ENCODE measurements at regions not wholly inside any gene's neighbourhood (a gene's known extent, or its start where the extent isn't known, plus 50 kb on each side); places are given as distances from the start of the nearest gene placed in this dataset.

GRCh38 chr1:175814885-175815284 is 71.5 kb upstream of the TNR start:
- no peak overlapping the region for H3K4me3 ChIP-seq
- no peak overlapping the region for H3K27ac ChIP-seq (ENCODE audit: low read depth in 1 of 2, low read length in 1 of 2)
- no peak overlapping the region for H3K9ac ChIP-seq (ENCODE audit: insufficient read depth in 1 of 2, low read length in 2 of 2)
- H3K9me3 ChIP-seq (ENCODE audit: control insufficient read depth in 4 of 4, insufficient read depth in 3 of 4, low read length in 3 of 4), result no peaks in the 10 kb centered on the region
- peaks cover 0 to 4% (median 2%) of the 10 kb centered on the region in 3 donors for H3K27me3 ChIP-seq (ENCODE audit: control insufficient read depth in 3 of 3, insufficient read depth in 3 of 3, low read length in 2 of 3)
- no peaks in the 10 kb centered on the region for H3K4me1 ChIP-seq (ENCODE audit: control insufficient read depth in 5 of 5, insufficient read depth in 5 of 5, low read length in 5 of 5)
- no peaks in the 10 kb centered on the region for H3K36me3 ChIP-seq (ENCODE audit: control insufficient read depth in 4 of 4, insufficient read depth in 4 of 4, low read length in 4 of 4)
- ATAC-seq (ENCODE audit: insufficient read depth, low FRiP score) (no peak), DNase-seq (no peak)
- TF ChIP-seq CTCF (IDR thresholded peaks at IDR 0.05; ENCODE audit: control extremely low read depth, extremely low read depth), result no peak
- WGBS, 2 donors, result 52 to 59% methylated on average over 3 of the region's 3 CpGs

- DNase-seq (no peak), ATAC-seq (ENCODE audit: insufficient read depth, low FRiP score) (no peak)
- TF ChIP-seq CTCF (IDR thresholded peaks at IDR 0.05; ENCODE audit: control extremely low read depth, extremely low read depth), result no peak
- Histone ChIP-seq H3K9me3 (ENCODE audit: control insufficient read depth in 4 of 4, insufficient read depth in 3 of 4, low read length in 3 of 4) (no peaks in the 10 kb centered on the region), H3K4me1 (ENCODE audit: control insufficient read depth in 5 of 5, insufficient read depth in 5 of 5, low read length in 5 of 5) (peaks cover 0 to 4% (median 0%) of the 10 kb centered on the region in 5 donors), H3K9ac (ENCODE audit: insufficient read depth in 1 of 2, low read length in 2 of 2) (no peak overlapping the region), H3K27ac (ENCODE audit: low read depth in 1 of 2, low read length in 1 of 2) (no peak overlapping the region), H3K36me3 (ENCODE audit: control insufficient read depth in 4 of 4, insufficient read depth in 4 of 4, low read length in 4 of 4) (no peaks in the 10 kb centered on the region), H3K27me3 (ENCODE audit: control insufficient read depth in 3 of 3, insufficient read depth in 3 of 3, low read length in 2 of 3) (peaks cover 0 to 4% (median 2%) of the 10 kb centered on the region in 3 donors), H3K4me3 (no peak overlapping the region)
- 89 to 92% methylated on average over 2 of the region's 2 CpGs for WGBS, 2 donors
These were observed 69.5 kb upstream of the TNR start for GRCh38 chr1:175812936-175813335.

GRCh38 chr1:175810305-175810704 is 66.9 kb upstream of the TNR start:
- Histone ChIP-seq H3K27me3 (ENCODE audit: control insufficient read depth in 3 of 3, insufficient read depth in 3 of 3, low read length in 2 of 3) (peaks cover 0 to 4% (median 0%) of the 10 kb centered on the region in 3 donors), H3K27ac (ENCODE audit: low read depth in 1 of 2, low read length in 1 of 2) (no peak overlapping the region), H3K4me3 (no peak overlapping the region), H3K4me1 (ENCODE audit: control insufficient read depth in 5 of 5, insufficient read depth in 5 of 5, low read length in 5 of 5) (peaks cover 0 to 4% (median 0%) of the 10 kb centered on the region in 5 donors), H3K9me3 (ENCODE audit: control insufficient read depth in 4 of 4, insufficient read depth in 3 of 4, low read length in 3 of 4) (no peaks in the 10 kb centered on the region), H3K9ac (ENCODE audit: insufficient read depth in 1 of 2, low read length in 2 of 2) (no peak overlapping the region), H3K36me3 (ENCODE audit: control insufficient read depth in 4 of 4, insufficient read depth in 4 of 4, low read length in 4 of 4) (no peaks in the 10 kb centered on the region)
- TF ChIP-seq CTCF (IDR thresholded peaks at IDR 0.05; ENCODE audit: control extremely low read depth, extremely low read depth), result no peak
- ATAC-seq (ENCODE audit: insufficient read depth, low FRiP score) (no peak), DNase-seq (no peak)
- 90 to 96% methylated on average over 2 of the region's 2 CpGs for WGBS, 2 donors

GRCh38 chr1:175808999-175809398 is 65.6 kb upstream of the TNR start:
- H3K9ac ChIP-seq (ENCODE audit: insufficient read depth in 1 of 2, low read length in 2 of 2), result no peak overlapping the region
- no peaks in the 10 kb centered on the region for H3K36me3 ChIP-seq (ENCODE audit: control insufficient read depth in 4 of 4, insufficient read depth in 4 of 4, low read length in 4 of 4)
- DNase-seq (peak in 2 of 3 donors; percentile 11 to 37), ATAC-seq (ENCODE audit: insufficient read depth, low FRiP score) (no peak)
- peaks cover 0 to 4% (median 0%) of the 10 kb centered on the region in 3 donors for H3K27me3 ChIP-seq (ENCODE audit: control insufficient read depth in 3 of 3, insufficient read depth in 3 of 3, low read length in 2 of 3)
- no peak overlapping the region for H3K27ac ChIP-seq (ENCODE audit: low read depth in 1 of 2, low read length in 1 of 2)
- no peak for TF ChIP-seq CTCF (IDR thresholded peaks at IDR 0.05; ENCODE audit: control extremely low read depth, extremely low read depth)
- peaks cover 0 to 4% (median 0%) of the 10 kb centered on the region in 5 donors for H3K4me1 ChIP-seq (ENCODE audit: control insufficient read depth in 5 of 5, insufficient read depth in 5 of 5, low read length in 5 of 5)
- H3K9me3 ChIP-seq (ENCODE audit: control insufficient read depth in 4 of 4, insufficient read depth in 3 of 4, low read length in 3 of 4), result no peaks in the 10 kb centered on the region
- H3K4me3 ChIP-seq, result no peak overlapping the region

Data from lung (tissue), 11 donors.